Right atrium auricular region (tissue), 2 donors: ENCODE measurements at regions not wholly inside any gene's neighbourhood (a gene's known extent, or its start where the extent isn't known, plus 50 kb on each side); places are given as distances from the start of the nearest gene placed in this dataset.

Source experiments
- DNase-seq: peaks from one replicate; pipeline ENCODE4 v3.0.0-alpha.2; 2019; ENCODE audit warnings: low spot score
- H3K27ac ChIP-seq, 2 donors: fragments of 200-600 bp; sonication (generic); 1 replicate in 1 of 2; 2 replicates in 1 of 2; pipeline ENCODE4 v1.5.1; 2016 to 2019
- H3K27me3 ChIP-seq, 2 donors: fragments of 200-600 bp; sonication (generic); one replicate each; pipeline versions ENCODE4 v1.5.1 to v1.6.0; 2017 to 2019
- H3K36me3 ChIP-seq: fragments of 200-600 bp; sonication (generic); one replicate; pipeline ENCODE4 v1.5.1; 2016
- H3K4me1 ChIP-seq, 2 donors: fragments of 200-600 bp; sonication (generic); one replicate each; pipeline versions ENCODE4 v1.5.1 to v1.6.0; 2017 to 2019
- H3K4me3 ChIP-seq, 2 donors: fragments of 200-600 bp; sonication (generic); 1 replicate in 1 of 2; 2 replicates in 1 of 2; pipeline ENCODE4 v1.5.1; 2017 to 2019; ENCODE audit warnings: mild to moderate bottlenecking in 1 of 2, moderate library complexity in 1 of 2
- H3K9me3 ChIP-seq, 2 donors: fragments of 200-600 bp; sonication (generic); one replicate each; pipeline ENCODE4 v1.5.1; 2019
- TF ChIP-seq, protein P1 (sequence below), 2 donors: fragments of 200-600 bp; sonication (generic); IDR thresholded peaks; one replicate each; pipeline ENCODE4 v1.5.1; 2019; ENCODE audit warnings: antibody characterized with exemption in 2 of 2

DNA sequence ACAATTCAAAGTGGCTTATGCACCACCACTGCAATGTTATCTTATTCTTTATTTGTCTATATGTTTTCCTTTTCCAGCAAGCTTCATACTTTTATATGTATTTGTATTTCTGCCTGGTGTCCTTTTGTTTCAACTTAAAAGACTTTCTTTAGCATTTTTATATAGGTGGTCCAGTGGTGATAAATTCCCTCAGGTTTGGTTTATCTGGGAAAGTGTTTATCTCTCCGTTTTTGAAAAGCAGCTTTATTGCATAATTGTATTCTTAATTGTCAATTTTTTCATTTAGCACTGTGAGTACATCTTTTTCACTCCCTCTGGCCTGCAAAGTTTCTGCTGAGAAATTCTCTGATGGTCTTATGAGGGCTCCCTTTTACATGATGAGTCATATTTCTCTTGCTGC lies 479.0 kb upstream of the GRID2 start:
- Histone ChIP-seq H3K27me3 (no peaks in the 10 kb centered on the region), H3K4me3 (no peak overlapping the region), H3K27ac (no peak overlapping the region), H3K9me3 (peaks cover 0 to 22% of the 10 kb centered on the region in 2 donors), H3K36me3 (no peaks in the 10 kb centered on the region), H3K4me1 (no peaks in the 10 kb centered on the region)
- TF ChIP-seq, protein P1, sequence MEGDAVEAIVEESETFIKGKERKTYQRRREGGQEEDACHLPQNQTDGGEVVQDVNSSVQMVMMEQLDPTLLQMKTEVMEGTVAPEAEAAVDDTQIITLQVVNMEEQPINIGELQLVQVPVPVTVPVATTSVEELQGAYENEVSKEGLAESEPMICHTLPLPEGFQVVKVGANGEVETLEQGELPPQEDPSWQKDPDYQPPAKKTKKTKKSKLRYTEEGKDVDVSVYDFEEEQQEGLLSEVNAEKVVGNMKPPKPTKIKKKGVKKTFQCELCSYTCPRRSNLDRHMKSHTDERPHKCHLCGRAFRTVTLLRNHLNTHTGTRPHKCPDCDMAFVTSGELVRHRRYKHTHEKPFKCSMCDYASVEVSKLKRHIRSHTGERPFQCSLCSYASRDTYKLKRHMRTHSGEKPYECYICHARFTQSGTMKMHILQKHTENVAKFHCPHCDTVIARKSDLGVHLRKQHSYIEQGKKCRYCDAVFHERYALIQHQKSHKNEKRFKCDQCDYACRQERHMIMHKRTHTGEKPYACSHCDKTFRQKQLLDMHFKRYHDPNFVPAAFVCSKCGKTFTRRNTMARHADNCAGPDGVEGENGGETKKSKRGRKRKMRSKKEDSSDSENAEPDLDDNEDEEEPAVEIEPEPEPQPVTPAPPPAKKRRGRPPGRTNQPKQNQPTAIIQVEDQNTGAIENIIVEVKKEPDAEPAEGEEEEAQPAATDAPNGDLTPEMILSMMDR (IDR thresholded peaks at IDR 0.05) = no peak
- DNase-seq = no peak

GRCh38 chr4:91826186-91826585 lies 477.6 kb upstream of the GRID2 start:
- TF ChIP-seq, protein P1 (IDR thresholded peaks at IDR 0.05) = no peak
- H3K27me3 ChIP-seq = no peaks in the 10 kb centered on the region
- peaks cover 0 to 22% of the 10 kb centered on the region in 2 donors for H3K9me3 ChIP-seq
- H3K4me1 ChIP-seq = no peaks in the 10 kb centered on the region
- no peaks in the 10 kb centered on the region for H3K36me3 ChIP-seq
- no peak overlapping the region for H3K27ac ChIP-seq
- no peak for DNase-seq
- H3K4me3 ChIP-seq = no peak overlapping the region

DNA sequence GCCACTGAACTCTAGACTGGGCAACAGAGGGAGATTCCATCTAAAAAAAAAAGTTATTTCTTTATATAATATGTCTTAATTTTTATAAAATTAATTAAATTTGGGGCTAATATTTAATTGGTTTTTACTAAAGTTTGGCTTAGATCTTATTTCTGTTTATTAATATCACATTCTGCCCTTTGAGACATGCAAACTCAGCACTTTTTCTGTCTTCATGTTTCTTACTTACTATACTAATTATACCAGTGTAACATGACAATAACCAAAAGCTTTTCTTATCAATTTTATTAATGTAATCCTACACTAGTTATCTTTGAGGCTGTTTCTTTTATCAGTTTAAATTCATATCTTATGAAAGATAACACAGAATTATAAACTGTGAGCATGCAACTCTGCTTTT lies 475.9 kb upstream of the GRID2 start:
- H3K4me3 ChIP-seq = no peak overlapping the region
- no peaks in the 10 kb centered on the region for H3K4me1 ChIP-seq
- no peaks in the 10 kb centered on the region for H3K27me3 ChIP-seq
- no peaks in the 10 kb centered on the region for H3K36me3 ChIP-seq
- no peak for DNase-seq
- no peak overlapping the region for H3K27ac ChIP-seq
- H3K9me3 ChIP-seq = peaks cover 0 to 35% of the 10 kb centered on the region in 2 donors
- TF ChIP-seq, protein P1 (IDR thresholded peaks at IDR 0.05) = no peak

DNA sequence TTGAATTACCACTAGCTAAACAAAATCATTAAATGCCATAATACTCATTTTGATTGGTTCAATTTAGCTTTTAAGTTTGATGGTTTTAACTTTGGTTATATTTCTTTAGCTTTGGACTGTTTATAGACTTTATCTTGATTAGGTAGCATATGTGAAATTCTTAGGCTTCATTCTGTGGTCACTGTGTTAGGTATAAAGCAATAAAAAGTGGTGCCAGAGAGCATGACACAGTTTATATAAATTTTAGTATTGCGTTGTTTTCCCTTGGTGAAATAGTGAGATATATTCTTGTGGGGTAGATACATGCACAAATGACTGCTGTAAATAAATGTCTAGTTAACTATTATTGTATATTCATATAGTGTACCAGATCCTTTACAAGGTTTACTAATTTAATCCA lies 474.2 kb upstream of the GRID2 start:
- peaks cover 0 to 51% of the 10 kb centered on the region in 2 donors for H3K9me3 ChIP-seq
- no peak overlapping the region for H3K27ac ChIP-seq
- no peak for DNase-seq
- no peaks in the 10 kb centered on the region for H3K4me1 ChIP-seq
- no peaks in the 10 kb centered on the region for H3K36me3 ChIP-seq
- TF ChIP-seq, protein P1 (IDR thresholded peaks at IDR 0.05) = no peak
- H3K4me3 ChIP-seq = no peak overlapping the region
- no peaks in the 10 kb centered on the region for H3K27me3 ChIP-seq

DNA sequence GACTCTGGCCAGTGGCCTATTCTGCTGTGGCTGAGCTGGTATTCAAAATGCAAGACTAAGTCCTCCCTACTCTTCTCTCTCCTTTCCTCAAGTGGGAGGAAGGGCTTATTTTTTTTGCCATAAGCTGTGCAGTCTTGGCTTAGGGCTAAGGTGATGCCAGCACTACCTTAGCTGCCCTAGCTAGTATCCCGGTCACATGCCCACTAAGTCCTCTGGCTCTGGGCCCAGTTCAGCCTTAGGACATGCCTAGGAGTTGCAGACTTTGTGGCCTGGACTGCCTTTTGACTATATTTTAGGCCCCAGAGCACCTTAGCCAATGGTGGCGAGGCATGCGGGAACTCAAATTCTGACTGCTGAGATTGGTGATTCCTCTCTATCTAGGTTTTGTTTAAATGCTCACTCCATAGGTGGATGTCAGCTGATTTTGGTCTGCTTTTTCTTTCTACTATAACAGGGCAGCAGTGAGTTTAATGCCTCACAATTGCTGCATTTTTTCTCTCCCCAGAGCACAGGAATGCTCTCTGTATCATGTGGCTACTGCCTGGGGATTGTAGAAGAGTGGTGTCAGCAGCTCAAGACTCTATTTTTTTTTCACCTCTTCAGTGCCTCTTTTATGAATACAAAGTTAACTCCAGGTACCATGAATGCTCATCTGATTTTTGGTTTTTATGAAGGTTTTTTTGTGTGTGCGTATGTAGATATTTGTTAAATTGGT lies 472.9 kb upstream of the GRID2 start:
- peaks cover 0 to 44% of the 10 kb centered on the region in 2 donors for H3K9me3 ChIP-seq

More for the DNA sequence above, 472.9 kb upstream of the GRID2 start:
- Histone ChIP-seq H3K27ac (no peak overlapping the region), H3K4me3 (no peak overlapping the region), H3K4me1 (no peaks in the 10 kb centered on the region), H3K36me3 (no peaks in the 10 kb centered on the region), H3K27me3 (no peaks in the 10 kb centered on the region)
- TF ChIP-seq, protein P1 (IDR thresholded peaks at IDR 0.05) = no peak
- no peak for DNase-seq
